GM12872 (cell line): ENCODE measurements at regions not wholly inside any gene's neighbourhood (a gene's known extent, or its start where the extent isn't known, plus 50 kb on each side); places are given as distances from the start of the nearest gene placed in this dataset.

Source experiments
- TF ChIP-seq, protein P1 (sequence below): IDR thresholded peaks from 3 replicates; pipeline ENCODE4 v1.5.1; 2011; ENCODE audit warnings: low read depth, mild to moderate bottlenecking, low read length, moderate library complexity; ENCODE audit not compliant: insufficient read depth

DNA sequence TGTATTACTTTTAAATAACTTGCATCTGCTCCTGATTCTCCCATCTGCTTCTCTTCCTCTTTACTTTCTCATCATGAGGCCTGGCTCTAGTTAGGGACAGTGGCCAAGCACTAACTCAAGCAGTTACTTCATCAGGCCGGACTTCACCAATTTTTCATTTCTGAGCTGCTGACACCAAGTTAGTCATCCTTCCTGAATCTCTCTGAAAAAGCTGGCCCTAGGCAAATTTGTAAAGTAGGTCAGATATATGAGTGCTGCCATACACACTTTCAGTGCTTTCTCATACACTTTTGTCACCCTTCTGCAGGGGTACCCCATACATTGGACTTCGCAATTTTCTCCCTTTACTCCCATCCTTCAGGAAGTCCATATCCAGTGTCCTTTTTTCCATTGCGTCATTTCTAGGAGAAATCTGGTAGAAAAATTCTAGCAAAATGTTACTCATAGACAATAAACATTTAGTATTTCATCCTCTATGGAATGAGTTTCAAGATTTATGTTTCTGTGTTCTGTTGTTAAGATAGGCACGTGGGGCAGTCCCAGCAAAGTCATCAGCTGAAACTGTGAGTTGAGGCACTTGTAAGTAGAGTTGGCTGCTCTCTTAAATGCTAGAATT lies 276.8 kb upstream of the TMPO start:
- TF ChIP-seq, protein P1, sequence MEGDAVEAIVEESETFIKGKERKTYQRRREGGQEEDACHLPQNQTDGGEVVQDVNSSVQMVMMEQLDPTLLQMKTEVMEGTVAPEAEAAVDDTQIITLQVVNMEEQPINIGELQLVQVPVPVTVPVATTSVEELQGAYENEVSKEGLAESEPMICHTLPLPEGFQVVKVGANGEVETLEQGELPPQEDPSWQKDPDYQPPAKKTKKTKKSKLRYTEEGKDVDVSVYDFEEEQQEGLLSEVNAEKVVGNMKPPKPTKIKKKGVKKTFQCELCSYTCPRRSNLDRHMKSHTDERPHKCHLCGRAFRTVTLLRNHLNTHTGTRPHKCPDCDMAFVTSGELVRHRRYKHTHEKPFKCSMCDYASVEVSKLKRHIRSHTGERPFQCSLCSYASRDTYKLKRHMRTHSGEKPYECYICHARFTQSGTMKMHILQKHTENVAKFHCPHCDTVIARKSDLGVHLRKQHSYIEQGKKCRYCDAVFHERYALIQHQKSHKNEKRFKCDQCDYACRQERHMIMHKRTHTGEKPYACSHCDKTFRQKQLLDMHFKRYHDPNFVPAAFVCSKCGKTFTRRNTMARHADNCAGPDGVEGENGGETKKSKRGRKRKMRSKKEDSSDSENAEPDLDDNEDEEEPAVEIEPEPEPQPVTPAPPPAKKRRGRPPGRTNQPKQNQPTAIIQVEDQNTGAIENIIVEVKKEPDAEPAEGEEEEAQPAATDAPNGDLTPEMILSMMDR, result no peak

DNA sequence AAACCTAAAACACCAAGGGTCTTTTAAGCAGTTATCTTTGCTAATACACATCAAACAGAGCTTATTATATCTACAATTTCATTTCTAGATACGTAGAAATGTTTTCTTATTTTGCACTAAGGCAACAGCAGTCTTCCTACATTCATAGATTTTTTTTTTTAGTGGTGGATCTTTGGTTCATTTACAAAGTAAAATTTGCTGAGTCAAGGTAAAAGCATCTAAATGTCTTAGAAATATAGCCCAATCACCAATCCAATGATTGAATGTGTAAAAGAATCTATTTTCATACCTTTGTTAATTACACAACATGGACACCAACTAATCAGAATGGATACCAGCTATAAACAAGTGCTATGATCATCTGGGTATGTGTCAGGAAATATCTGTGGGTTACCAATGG lies 272.2 kb upstream of the TMPO start:
- TF ChIP-seq, protein P1, result no peak

GRCh38 chr12:98244136-98244535 lies 271.3 kb upstream of the TMPO start:
- TF ChIP-seq, protein P1, result no peak

DNA sequence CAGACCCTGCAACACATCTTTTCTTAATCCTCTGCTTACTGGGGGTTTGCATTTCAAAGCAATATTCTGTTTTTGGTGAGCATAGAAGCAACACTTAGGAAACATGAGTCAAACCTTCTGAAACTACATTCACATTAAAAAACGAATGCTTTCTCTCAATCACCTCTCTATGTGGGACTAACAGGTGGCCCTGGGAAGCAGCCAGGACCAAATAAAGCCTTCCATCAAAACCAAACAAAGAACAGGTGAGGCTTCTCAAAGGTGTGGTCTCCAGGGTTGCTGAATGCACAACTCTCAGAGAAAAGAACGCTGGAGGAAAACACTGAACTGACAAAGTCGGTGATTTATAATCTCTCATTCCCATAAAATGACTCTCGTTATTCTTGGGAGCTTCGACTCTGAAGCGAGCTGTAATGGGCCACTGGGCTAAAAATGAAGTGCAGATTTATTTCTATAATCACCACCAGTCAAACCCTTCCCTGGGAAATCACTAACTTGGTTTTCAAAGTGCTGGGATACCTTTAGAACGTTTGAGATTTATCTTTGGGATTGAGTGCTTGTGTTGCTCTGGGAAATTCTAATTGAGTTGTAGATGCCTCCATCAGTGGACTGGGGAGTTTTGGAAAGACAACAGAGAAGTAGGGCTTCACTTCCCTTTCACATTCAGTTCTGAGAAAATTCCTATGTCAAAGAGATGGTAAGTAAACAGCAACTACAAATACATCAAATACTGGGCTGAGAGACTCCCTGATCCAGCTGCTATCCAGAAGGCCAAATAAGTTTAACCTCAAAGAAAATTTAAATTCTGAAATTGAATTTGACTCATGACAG lies 262.0 kb upstream of the TMPO start:
- TF ChIP-seq, protein P1, result no peak

- TF ChIP-seq, protein P1, result no peak
Observed at GRCh38 chr12:98256830-98257229, 258.6 kb upstream of the TMPO start.

DNA sequence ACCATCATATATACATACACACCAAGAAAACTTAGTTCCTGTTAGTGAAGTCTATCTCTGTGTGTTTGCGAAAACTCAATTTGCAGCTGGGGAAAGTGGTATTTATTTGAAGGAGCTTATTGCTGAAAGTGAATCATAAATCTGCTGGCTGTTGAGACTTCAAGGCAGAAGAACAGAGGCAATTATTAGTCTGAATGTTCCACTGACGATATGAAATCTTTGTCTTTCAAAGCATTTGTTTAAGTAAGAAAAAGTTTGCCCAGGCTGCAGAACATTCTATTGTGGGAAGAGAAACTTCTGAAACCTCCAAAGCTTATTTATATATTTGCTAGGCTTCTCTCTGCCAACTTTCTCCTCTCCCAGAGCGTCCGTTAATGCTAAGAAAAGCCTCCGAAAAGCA lies 255.7 kb upstream of the TMPO start:
- TF ChIP-seq, protein P1, result no peak

- TF ChIP-seq, protein P1, result no peak
Observed at GRCh38 chr12:98260276-98260675, 255.1 kb upstream of the TMPO start.
